Naive thymus-derived CD4-positive, alpha-beta T cell (primary cell): ENCODE measurements at regions not wholly inside any gene's neighbourhood (a gene's known extent, or its start where the extent isn't known, plus 50 kb on each side); places are given as distances from the start of the nearest gene placed in this dataset.
A peak's percentile ranks its signal among the peaks of the same experiment; 100 is the strongest.

ENCODE experiments used
- ATAC-seq: fragments of 150-1000 bp; cut with Tn5 transposase; 2 replicates; pipeline ENCODE4 v1.10.0; 2021; ENCODE audit warnings: mild to moderate bottlenecking, moderate library complexity
- CTCF ChIA-PET: fragments of 350-600 bp; sonication (Branson Sonifier 250); formaldehyde crosslinking; loops from one replicate; lab custom pipeline; 2021; ENCODE audit warnings: antibody characterized with exemption; lab: Charles Lee
- POLR2A ChIA-PET: fragments of 350-600 bp; sonication (Branson Sonifier 250); formaldehyde crosslinking; loops from one replicate; lab custom pipeline; 2021; ENCODE audit warnings: antibody characterized with exemption, inconsistent platforms; lab: Charles Lee
- DNase-seq, 9 donors: peaks; one replicate each; pipeline versions ENCODE4 v3.0.0 to v3.0.0-alpha.2; 2020 to 2022; ENCODE audit warnings: mixed read lengths in 1 of 9
- H3K27ac ChIP-seq: one replicate; pipeline ENCODE4 v1.7.0; 2013; ENCODE audit warnings: mild to moderate bottlenecking, low read depth, low read length, moderate library complexity
- H3K27me3 ChIP-seq, 2 donors: one replicate each; pipeline ENCODE4 v1.7.0; 2013; ENCODE audit warnings: low read length in 2 of 2, mild to moderate bottlenecking in 2 of 2, moderate library complexity in 2 of 2; ENCODE audit not compliant: control insufficient read depth in 2 of 2, insufficient read depth in 2 of 2
- H3K36me3 ChIP-seq, 3 experiments: 1 replicate in 2 of 3; 2 replicates in 1 of 3; pipeline ENCODE4 v1.7.0; 2013; ENCODE audit warnings: low read length in 3 of 3, mild to moderate bottlenecking in 3 of 3, moderate library complexity in 1 of 3; ENCODE audit not compliant: insufficient read depth in 3 of 3, control insufficient read depth in 2 of 3
- H3K4me1 ChIP-seq, 2 donors: one replicate each; pipeline ENCODE4 v1.7.0; 2013; ENCODE audit warnings: low read length in 2 of 2, mild to moderate bottlenecking in 2 of 2, moderate library complexity in 1 of 2; ENCODE audit not compliant: control insufficient read depth in 2 of 2, insufficient read depth in 2 of 2
- H3K4me3 ChIP-seq: 2 replicates; pipeline ENCODE4 v1.7.0; 2013; ENCODE audit warnings: mild to moderate bottlenecking, low read length
- H3K9me3 ChIP-seq, 3 experiments: 1 replicate in 2 of 3; 2 replicates in 1 of 3; pipeline ENCODE4 v1.7.0; 2013; ENCODE audit warnings: low read length in 3 of 3; ENCODE audit not compliant: control insufficient read depth in 2 of 3
- H3K27ac Mint-ChIP-seq, 9 donors: one replicate each; pipeline ENCODE4 v1.8.0; 2020 to 2022; ENCODE audit warnings: mixed read lengths in 9 of 9, mild to moderate bottlenecking in 8 of 9, moderate library complexity in 5 of 9, inconsistent platforms in 2 of 9
- H3K27me3 Mint-ChIP-seq, 5 donors: one replicate each; pipeline ENCODE4 v1.8.0; 2021 to 2022; ENCODE audit warnings: mixed read lengths in 5 of 5, mild to moderate bottlenecking in 1 of 5
- H3K36me3 Mint-ChIP-seq, 5 donors: one replicate each; pipeline ENCODE4 v1.8.0; 2020 to 2022; ENCODE audit warnings: mixed read lengths in 5 of 5, mild to moderate bottlenecking in 3 of 5, inconsistent platforms in 1 of 5
- H3K4me1 Mint-ChIP-seq, 7 donors: one replicate each; pipeline ENCODE4 v1.8.0; 2020 to 2022; ENCODE audit warnings: mixed read lengths in 7 of 7, mild to moderate bottlenecking in 3 of 7, inconsistent platforms in 1 of 7
- H3K4me3 Mint-ChIP-seq, 10 donors: one replicate each; pipeline ENCODE4 v1.8.0; 2020 to 2022; ENCODE audit warnings: mild to moderate bottlenecking in 10 of 10, mixed read lengths in 10 of 10, moderate library complexity in 6 of 10, inconsistent platforms in 2 of 10
- H3K9me3 Mint-ChIP-seq, 11 donors: one replicate each; pipeline ENCODE4 v1.8.0; 2020 to 2022; ENCODE audit warnings: mixed read lengths in 11 of 11, mild to moderate bottlenecking in 4 of 11, inconsistent platforms in 1 of 11, moderate library complexity in 1 of 11
- intact Hi-C, 2 donors: fragments of 100-400 bp; cut with micrococcal nuclease; formaldehyde crosslinking; loops; one replicate each; pipeline ENCODE4 v1.15.1; 2023

- no peak overlapping the region for H3K4me3 ChIP-seq
- no peak overlapping the region for H3K27ac ChIP-seq
- ChIA-PET POLR2A (no interaction called here), CTCF (no interaction called here)
- H3K4me1 Mint-ChIP-seq = no peaks in the 10 kb centered on the region
- peaks cover 0 to 7% (median 0%) of the 10 kb centered on the region in 11 donors for H3K9me3 Mint-ChIP-seq
- no peaks in the 10 kb centered on the region for H3K36me3 ChIP-seq
- peak in 1 of 9 donors; percentile 0 for DNase-seq
- no peaks in the 10 kb centered on the region for H3K9me3 ChIP-seq
- no peak overlapping the region for H3K4me3 Mint-ChIP-seq
- no peak for ATAC-seq
- intact Hi-C loops = no loop called here
- no peaks in the 10 kb centered on the region for H3K27me3 Mint-ChIP-seq
- no peaks in the 10 kb centered on the region for H3K27me3 ChIP-seq
- H3K36me3 Mint-ChIP-seq = no peaks in the 10 kb centered on the region
- no peak overlapping the region for H3K27ac Mint-ChIP-seq
- H3K4me1 ChIP-seq = no peaks in the 10 kb centered on the region
Observed at GRCh38 chr2:138902239-138902871, 122.2 kb upstream of the NXPH2 start.

- no peaks in the 10 kb centered on the region for H3K27me3 Mint-ChIP-seq
- Histone ChIP-seq H3K36me3 (no peaks in the 10 kb centered on the region), H3K4me1 (no peaks in the 10 kb centered on the region), H3K9me3 (no peaks in the 10 kb centered on the region), H3K27ac (no peak overlapping the region), H3K27me3 (no peaks in the 10 kb centered on the region), H3K4me3 (no peak overlapping the region)
- intact Hi-C loops = no loop called here
- no peak overlapping the region for H3K27ac Mint-ChIP-seq
- H3K4me1 Mint-ChIP-seq = no peaks in the 10 kb centered on the region
- no peak for DNase-seq
- peak; percentile 18 for ATAC-seq
- H3K36me3 Mint-ChIP-seq = no peaks in the 10 kb centered on the region
- no peak overlapping the region for H3K4me3 Mint-ChIP-seq
- peaks cover 0 to 7% (median 0%) of the 10 kb centered on the region in 11 donors for H3K9me3 Mint-ChIP-seq
- ChIA-PET POLR2A (no interaction called here), CTCF (no interaction called here)
Observed at GRCh38 chr2:138901530-138901929, 121.3 kb upstream of the NXPH2 start.

GRCh38 chr2:138898855-138899254 lies 118.7 kb upstream of the NXPH2 start:
- CTCF ChIA-PET = no interaction called here
- H3K9me3 Mint-ChIP-seq = peaks cover 0 to 10% (median 2%) of the 10 kb centered on the region in 11 donors
- no peaks in the 10 kb centered on the region for H3K36me3 Mint-ChIP-seq
- ATAC-seq = no peak
- no peak overlapping the region for H3K27ac Mint-ChIP-seq
- no peaks in the 10 kb centered on the region for H3K27me3 Mint-ChIP-seq
- Histone ChIP-seq H3K27ac (no peak overlapping the region), H3K36me3 (no peaks in the 10 kb centered on the region), H3K9me3 (no peaks in the 10 kb centered on the region), H3K27me3 (no peaks in the 10 kb centered on the region), H3K4me1 (no peaks in the 10 kb centered on the region), H3K4me3 (no peak overlapping the region)
- intact Hi-C loops = no loop called here
- no peak for DNase-seq
- H3K4me1 Mint-ChIP-seq = no peaks in the 10 kb centered on the region
- no peak overlapping the region for H3K4me3 Mint-ChIP-seq
- POLR2A ChIA-PET = no interaction called here

- Mint-ChIP-seq H3K27me3 (no peaks in the 10 kb centered on the region), H3K4me3 (no peak overlapping the region), H3K4me1 (no peaks in the 10 kb centered on the region), H3K9me3 (peaks cover 0 to 10% (median 0%) of the 10 kb centered on the region in 11 donors), H3K36me3 (no peaks in the 10 kb centered on the region), H3K27ac (no peak overlapping the region)
- H3K4me3 ChIP-seq = no peak overlapping the region
- ChIA-PET CTCF (no interaction called here), POLR2A (no interaction called here)
- H3K4me1 ChIP-seq = no peaks in the 10 kb centered on the region
- no peak for DNase-seq
- no peaks in the 10 kb centered on the region for H3K36me3 ChIP-seq
- no peak for ATAC-seq
- intact Hi-C loops = no loop called here
- H3K27me3 ChIP-seq = no peaks in the 10 kb centered on the region
- no peaks in the 10 kb centered on the region for H3K9me3 ChIP-seq
- H3K27ac ChIP-seq = no peak overlapping the region
Observed at GRCh38 chr2:138897274-138897673, 117.1 kb upstream of the NXPH2 start.

GRCh38 chr2:138893746-138894145 lies 113.6 kb upstream of the NXPH2 start:
- Mint-ChIP-seq H3K4me1 (no peaks in the 10 kb centered on the region), H3K36me3 (no peaks in the 10 kb centered on the region), H3K9me3 (peaks cover 0 to 8% (median 0%) of the 10 kb centered on the region in 11 donors), H3K27ac (no peak overlapping the region), H3K27me3 (no peaks in the 10 kb centered on the region), H3K4me3 (no peak overlapping the region)
- ATAC-seq (no peak), DNase-seq (no peak)
- Histone ChIP-seq H3K36me3 (no peaks in the 10 kb centered on the region), H3K4me3 (no peak overlapping the region), H3K27me3 (no peaks in the 10 kb centered on the region), H3K9me3 (no peaks in the 10 kb centered on the region), H3K27ac (no peak overlapping the region), H3K4me1 (no peaks in the 10 kb centered on the region)
- ChIA-PET POLR2A (no interaction called here), CTCF (no interaction called here)
- intact Hi-C loops = no loop called here

- POLR2A ChIA-PET = no interaction called here
- Histone ChIP-seq H3K27ac (no peak overlapping the region), H3K36me3 (no peaks in the 10 kb centered on the region), H3K4me1 (no peaks in the 10 kb centered on the region), H3K4me3 (no peak overlapping the region), H3K9me3 (no peaks in the 10 kb centered on the region), H3K27me3 (no peaks in the 10 kb centered on the region)
- DNase-seq = no peak
- Mint-ChIP-seq H3K4me3 (no peak overlapping the region), H3K36me3 (no peaks in the 10 kb centered on the region), H3K4me1 (no peaks in the 10 kb centered on the region), H3K9me3 (peaks cover 0 to 6% (median 0%) of the 10 kb centered on the region in 11 donors), H3K27ac (no peak overlapping the region), H3K27me3 (peaks cover 0 to 6% (median 0%) of the 10 kb centered on the region in 5 donors)
- CTCF ChIA-PET = no interaction called here
- intact Hi-C loops = no loop called here
- no peak for ATAC-seq
Observed at GRCh38 chr2:138881126-138881525, 100.9 kb upstream of the NXPH2 start.

- no peak overlapping the region for H3K4me3 ChIP-seq
- no peak overlapping the region for H3K27ac ChIP-seq
- ChIA-PET CTCF (no interaction called here), POLR2A (no interaction called here)
- no peak overlapping the region for H3K4me3 Mint-ChIP-seq
- H3K36me3 ChIP-seq = no peaks in the 10 kb centered on the region
- intact Hi-C loops = no loop called here
- H3K4me1 Mint-ChIP-seq = no peaks in the 10 kb centered on the region
- no peaks in the 10 kb centered on the region for H3K36me3 Mint-ChIP-seq
- no peak for ATAC-seq
- no peaks in the 10 kb centered on the region for H3K27me3 ChIP-seq
- no peaks in the 10 kb centered on the region for H3K4me1 ChIP-seq
- no peak for DNase-seq
- H3K27me3 Mint-ChIP-seq = peaks cover 0 to 6% (median 0%) of the 10 kb centered on the region in 5 donors
- H3K9me3 Mint-ChIP-seq = peaks cover 0 to 6% (median 0%) of the 10 kb centered on the region in 11 donors
- no peak overlapping the region for H3K27ac Mint-ChIP-seq
- no peaks in the 10 kb centered on the region for H3K9me3 ChIP-seq
Observed at GRCh38 chr2:138879931-138880330, 99.7 kb upstream of the NXPH2 start.
